IPS DF 6.9 (cell line): ENCODE measurements at regions not wholly inside any gene's neighbourhood (a gene's known extent, or its start where the extent isn't known, plus 50 kb on each side); places are given as distances from the start of the nearest gene placed in this dataset.
"Not testable (repeated sequence)": the region's sequence is repeated elsewhere in the genome, so short reads cannot be mapped to it uniquely, and the experiment has no call there.

Experiments used
- DNase-seq: peaks from one replicate; pipeline ENCODE4 v3.0.0-alpha.2; 2013; ENCODE audit warnings: low read depth, low spot score
- H3K27ac ChIP-seq: one replicate; pipeline ENCODE4 v1.5.1; 2013; ENCODE audit warnings: low read length, control low read depth
- H3K27me3 ChIP-seq: 2 replicates; pipeline ENCODE4 v1.6.1; 2013; ENCODE audit warnings: mild to moderate bottlenecking, low read length; ENCODE audit not compliant: control insufficient read depth, insufficient read depth
- H3K36me3 ChIP-seq: 2 replicates; pipeline ENCODE4 v1.6.1; 2013; ENCODE audit warnings: low read length; ENCODE audit not compliant: control insufficient read depth, insufficient read depth
- H3K4me1 ChIP-seq: 2 replicates; pipeline ENCODE4 v1.6.1; 2013; ENCODE audit warnings: low read length; ENCODE audit not compliant: control insufficient read depth, insufficient read depth
- H3K4me3 ChIP-seq: 2 replicates; pipeline ENCODE4 v1.5.1; 2013; ENCODE audit warnings: mild to moderate bottlenecking, low read length
- H3K9me3 ChIP-seq: 2 replicates; pipeline ENCODE4 v1.6.1; 2013; ENCODE audit warnings: low read length, inconsistent platforms; ENCODE audit not compliant: control insufficient read depth, insufficient read depth
- WGBS: extraction: QIAGEN DNeasy Blood & Tissue Kit; methylation state at CpG from one replicate; pipeline ENCODE4 v1.1.7; 2013; ENCODE audit warnings: mixed read lengths, missing lambda C conversion rate; ENCODE audit not compliant: insufficient read length, insufficient coverage; 5-methylcytosine and 5-hydroxymethylcytosine counted together

DNA sequence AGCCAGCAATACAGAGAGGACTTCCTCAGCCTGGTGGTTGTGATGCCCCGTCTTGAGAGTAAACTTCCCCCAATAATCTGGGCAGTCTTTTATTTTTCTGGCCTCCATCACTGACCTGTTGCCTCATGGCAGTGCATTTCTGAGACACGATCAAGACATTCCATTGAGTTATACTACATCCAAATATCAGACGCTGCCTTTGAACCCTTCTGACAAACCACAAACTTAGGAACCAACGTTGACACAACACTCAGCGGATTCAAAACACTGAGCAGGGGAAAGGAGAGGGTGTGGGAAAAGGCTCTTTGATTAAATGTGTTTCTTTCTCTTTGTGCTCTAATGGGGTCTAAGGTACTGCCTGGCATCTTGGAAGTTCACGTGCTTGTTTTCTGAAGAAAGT, 100.7 kb upstream of the TBX5 start:
- no peak overlapping the region for H3K27ac ChIP-seq
- H3K36me3 ChIP-seq: no peaks in the 10 kb centered on the region
- H3K27me3 ChIP-seq: peaks cover 7% of the 10 kb centered on the region
- no peaks in the 10 kb centered on the region for H3K4me1 ChIP-seq
- H3K4me3 ChIP-seq: no peak overlapping the region
- DNase-seq: no peak
- no peaks in the 10 kb centered on the region for H3K9me3 ChIP-seq
- WGBS: no CpG with 5 or more reads among the region's 6 CpGs

DNA sequence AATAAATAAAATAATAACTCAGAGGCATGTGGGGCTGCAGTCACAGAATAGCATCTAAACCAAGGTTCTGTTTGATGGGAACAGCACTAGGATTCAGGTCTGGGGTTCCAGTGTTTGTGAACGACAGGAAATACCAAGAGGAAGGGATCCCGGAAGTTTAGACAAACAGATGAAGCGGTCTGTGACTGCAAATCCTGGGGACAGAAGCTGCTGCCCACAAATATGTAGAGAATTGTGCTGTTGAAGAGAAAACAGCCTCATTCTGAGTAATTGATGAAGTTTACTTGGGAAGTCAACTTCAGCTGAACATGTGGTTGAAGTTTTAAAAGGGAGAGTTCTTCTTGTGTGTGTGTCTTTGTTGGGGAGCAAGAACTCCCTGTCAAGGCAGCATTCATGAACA, 98.4 kb upstream of the TBX5 start:
- Histone ChIP-seq H3K4me3 (no peak overlapping the region), H3K27ac (no peak overlapping the region), H3K9me3 (no peaks in the 10 kb centered on the region), H3K27me3 (peaks cover 10% of the 10 kb centered on the region), H3K36me3 (no peaks in the 10 kb centered on the region), H3K4me1 (no peaks in the 10 kb centered on the region)
- no CpG with 5 or more reads among the region's 3 CpGs for WGBS
- DNase-seq: no peak

DNA sequence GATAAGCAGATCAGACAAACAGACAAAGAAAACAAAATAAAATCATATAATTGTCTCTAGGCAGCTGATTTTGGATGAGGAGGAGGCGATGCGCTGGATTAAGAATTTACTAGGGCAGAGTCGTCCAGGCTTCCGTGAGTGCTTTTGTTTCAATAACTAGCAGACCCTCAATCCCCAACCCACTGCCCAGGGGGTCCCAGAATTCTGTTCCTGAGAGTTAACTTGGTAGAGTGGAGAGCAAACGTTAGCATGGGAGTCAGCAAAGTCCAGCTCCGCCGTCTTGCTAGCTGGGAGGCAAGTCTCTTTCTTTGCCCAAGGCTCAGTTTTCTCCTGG, 95.5 kb upstream of the TBX5 start:
- no peaks in the 10 kb centered on the region for H3K9me3 ChIP-seq
- H3K4me3 ChIP-seq: peak overlapping the region; percentile 0; the same call in 1 of the 2 replicates
- H3K4me1 ChIP-seq: no peaks in the 10 kb centered on the region
- WGBS: no CpG with 5 or more reads among the region's 7 CpGs
- H3K36me3 ChIP-seq: no peaks in the 10 kb centered on the region
- H3K27me3 ChIP-seq: peaks cover 10% of the 10 kb centered on the region
- no peak overlapping the region for H3K27ac ChIP-seq
- no peak for DNase-seq

DNA sequence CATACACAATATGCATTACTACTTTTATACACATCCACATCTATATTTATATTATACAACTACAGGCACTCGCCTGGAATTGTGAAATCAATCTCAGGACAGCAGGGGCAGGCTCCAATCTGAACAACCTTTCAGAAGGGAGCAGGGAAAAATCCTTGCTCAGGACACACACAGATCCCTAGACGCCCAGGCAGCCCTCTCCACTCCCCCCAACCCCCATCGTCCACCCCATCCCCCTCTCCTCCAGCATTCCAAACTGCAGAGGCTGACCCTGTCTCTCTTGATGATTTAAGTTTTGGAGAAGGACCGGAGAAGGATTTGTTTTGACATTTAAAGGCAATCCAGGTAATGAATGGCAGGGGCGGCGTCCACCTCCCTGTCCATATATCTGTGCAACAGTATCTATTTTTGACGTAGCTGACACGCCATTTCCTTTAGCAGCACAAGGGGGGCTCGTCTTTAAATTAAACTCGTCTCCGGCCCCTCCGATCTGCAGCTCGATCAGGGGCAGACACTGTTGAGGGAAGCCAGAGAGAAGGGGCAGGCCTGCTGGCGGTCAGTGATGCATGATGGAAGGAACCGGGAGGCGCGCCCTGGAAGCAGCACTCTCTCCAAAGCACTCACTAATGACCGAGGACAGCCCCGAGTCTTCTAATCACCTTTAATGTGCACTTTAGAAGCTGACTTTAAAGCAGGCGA, 95.0 kb upstream of the TBX5 start:
- DNase-seq: no peak
- peaks cover 10% of the 10 kb centered on the region for H3K27me3 ChIP-seq
- H3K9me3 ChIP-seq: no peaks in the 10 kb centered on the region
- no peak overlapping the region for H3K27ac ChIP-seq
- H3K4me3 ChIP-seq: peak overlapping the region; percentile 10; the same call in 1 of the 2 replicates
- no peaks in the 10 kb centered on the region for H3K36me3 ChIP-seq
- no CpG with 5 or more reads among the region's 20 CpGs for WGBS
- no peaks in the 10 kb centered on the region for H3K4me1 ChIP-seq

DNA sequence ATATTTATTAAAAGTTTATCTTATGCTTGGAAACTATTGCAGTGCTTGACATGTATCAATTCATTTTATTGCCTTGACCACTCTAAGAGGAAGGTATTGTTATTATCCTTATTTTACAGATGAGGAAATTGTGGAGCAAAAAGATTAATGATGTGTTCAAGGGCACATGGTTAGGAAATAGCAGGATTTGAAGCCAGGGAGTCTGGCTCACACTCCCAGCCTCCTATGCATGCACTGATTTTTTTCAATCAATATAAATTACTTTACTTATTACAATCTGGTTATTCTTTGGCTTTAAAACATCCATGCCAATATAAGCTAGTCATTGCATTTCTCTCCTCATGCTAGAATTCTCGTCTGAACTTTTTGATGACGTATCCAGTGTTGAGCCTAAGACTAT, 94.2 kb upstream of the TBX5 start:
- Histone ChIP-seq H3K27me3 (peaks cover 10% of the 10 kb centered on the region), H3K9me3 (no peaks in the 10 kb centered on the region), H3K27ac (no peak overlapping the region), H3K4me3 (no peak overlapping the region), H3K36me3 (no peaks in the 10 kb centered on the region), H3K4me1 (no peaks in the 10 kb centered on the region)
- no CpG with 5 or more reads among the region's 2 CpGs for WGBS
- DNase-seq: no peak

DNA sequence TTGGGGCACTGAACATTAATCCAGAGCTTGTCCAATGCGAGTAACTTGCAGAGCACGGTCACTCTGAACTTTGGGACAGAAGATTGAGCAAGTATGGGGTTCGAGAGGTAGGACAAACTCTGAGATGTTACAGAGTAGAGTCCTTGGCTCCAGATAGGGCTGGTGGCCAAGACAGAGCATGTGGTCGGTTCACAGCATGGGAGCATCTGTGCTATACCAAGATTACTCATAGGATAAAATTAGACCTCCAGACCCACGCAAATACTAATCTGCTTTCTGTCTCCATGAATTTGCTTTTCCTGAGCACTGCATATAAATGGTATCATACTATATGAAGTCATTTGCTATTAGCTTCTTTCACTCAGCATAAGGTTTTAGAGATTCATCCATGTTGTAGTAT, 93.4 kb upstream of the TBX5 start:
- DNase-seq: no peak
- no peak overlapping the region for H3K4me3 ChIP-seq
- no CpG with 5 or more reads among the region's 5 CpGs for WGBS

DNA sequence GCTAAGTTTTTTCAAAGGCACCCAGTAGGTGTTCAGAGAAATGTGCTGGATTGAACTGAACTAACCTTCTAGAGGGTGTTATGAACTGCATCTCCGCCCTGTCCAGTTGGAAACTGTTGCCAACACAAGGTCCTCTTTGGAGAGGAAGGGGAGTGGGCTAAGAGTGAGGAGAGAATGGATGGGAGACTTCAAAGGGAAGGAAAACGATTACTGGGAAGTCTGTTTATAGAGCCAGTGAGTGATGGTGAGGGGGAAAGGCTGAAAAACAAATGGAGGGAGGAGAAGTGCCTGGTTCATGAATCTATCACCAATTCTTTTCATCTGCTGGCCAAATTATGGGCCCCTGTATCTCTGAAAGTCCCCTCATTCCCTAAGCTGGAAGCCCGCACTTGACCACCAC, 86.0 kb upstream of the TBX5 start:
- Histone ChIP-seq H3K27me3 (no peaks in the 10 kb centered on the region; the same call in 1 of the 2 replicates), H3K4me1 (no peaks in the 10 kb centered on the region)

More for the DNA sequence above, 93.4 kb upstream of the TBX5 start:
- no peaks in the 10 kb centered on the region for H3K36me3 ChIP-seq
- H3K4me1 ChIP-seq: no peaks in the 10 kb centered on the region
- no peak overlapping the region for H3K27ac ChIP-seq
- no peaks in the 10 kb centered on the region for H3K9me3 ChIP-seq
- peaks cover 10% of the 10 kb centered on the region for H3K27me3 ChIP-seq

DNA sequence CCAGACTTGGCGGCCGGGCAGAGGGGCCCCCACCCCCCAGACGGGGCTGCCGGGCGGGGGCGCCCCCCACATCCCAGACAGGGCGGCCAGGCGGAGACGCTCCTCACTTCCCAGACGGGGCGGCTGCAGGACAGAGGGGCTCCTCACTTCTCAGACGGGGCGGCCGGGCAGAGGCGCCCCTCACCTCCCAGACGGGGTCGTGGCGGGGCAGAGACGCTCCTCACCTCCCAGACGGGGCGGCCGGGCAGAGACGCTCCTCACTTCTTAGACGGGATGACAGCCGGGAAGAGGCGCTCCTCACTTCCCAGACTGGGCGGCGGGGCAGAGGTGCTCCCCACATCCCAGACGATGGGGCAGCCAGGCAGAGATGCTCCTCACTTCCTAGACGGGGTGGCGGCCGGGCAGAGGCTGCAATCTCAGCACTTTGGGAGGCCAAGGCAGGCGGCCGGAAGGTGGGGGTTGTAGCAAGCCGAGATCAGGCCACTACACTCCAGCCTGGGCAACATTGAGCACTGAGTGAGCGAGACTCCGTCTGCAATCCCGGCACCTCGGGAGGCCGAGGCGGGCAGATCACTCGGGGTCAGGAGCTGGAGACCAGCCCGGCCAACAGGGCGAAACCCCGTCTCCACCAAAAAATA, 79.0 kb upstream of the TBX5 start:
- peaks cover 28% of the 10 kb centered on the region for H3K27me3 ChIP-seq
- H3K4me3 ChIP-seq, H3K36me3 ChIP-seq, H3K9me3 ChIP-seq, H3K27ac ChIP-seq, DNase-seq, H3K4me1 ChIP-seq: not testable (repeated sequence)
- no CpG with 5 or more reads among the region's 45 CpGs for WGBS

More for the DNA sequence above, 86.0 kb upstream of the TBX5 start:
- Histone ChIP-seq H3K9me3 (peaks cover 1% of the 10 kb centered on the region; the same call in 1 of the 2 replicates), H3K36me3 (no peaks in the 10 kb centered on the region), H3K27ac (no peak overlapping the region), H3K4me3 (no peak overlapping the region)
- DNase-seq: no peak
- WGBS: no CpG with 5 or more reads among the region's 3 CpGs

DNA sequence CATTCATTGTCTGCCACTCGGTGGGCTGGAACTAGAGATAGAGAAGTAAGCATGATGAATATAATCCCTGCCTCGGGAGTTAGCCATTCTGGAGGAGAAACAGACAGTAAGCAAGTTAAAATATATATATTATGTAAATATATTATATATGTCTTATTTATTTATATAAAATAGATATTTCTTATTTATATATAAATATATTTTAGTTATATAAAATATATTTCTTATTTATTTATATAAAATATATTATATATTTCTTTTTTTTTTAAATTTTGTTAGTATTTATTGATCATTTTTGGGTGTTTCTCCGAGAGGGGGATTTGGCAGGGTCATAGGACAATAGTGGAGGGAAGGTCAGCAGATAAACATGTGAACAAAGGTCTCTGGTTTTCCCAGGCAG, 78.1 kb upstream of the TBX5 start:
- no CpG with 5 or more reads among the region's 3 CpGs for WGBS
- Histone ChIP-seq H3K27ac (no peak overlapping the region), H3K4me1 (no peaks in the 10 kb centered on the region), H3K36me3 (no peaks in the 10 kb centered on the region), H3K4me3 (no peak overlapping the region), H3K9me3 (peaks cover 1% of the 10 kb centered on the region; the same call in 1 of the 2 replicates), H3K27me3 (peaks cover 30% of the 10 kb centered on the region)
- no peak for DNase-seq

DNA sequence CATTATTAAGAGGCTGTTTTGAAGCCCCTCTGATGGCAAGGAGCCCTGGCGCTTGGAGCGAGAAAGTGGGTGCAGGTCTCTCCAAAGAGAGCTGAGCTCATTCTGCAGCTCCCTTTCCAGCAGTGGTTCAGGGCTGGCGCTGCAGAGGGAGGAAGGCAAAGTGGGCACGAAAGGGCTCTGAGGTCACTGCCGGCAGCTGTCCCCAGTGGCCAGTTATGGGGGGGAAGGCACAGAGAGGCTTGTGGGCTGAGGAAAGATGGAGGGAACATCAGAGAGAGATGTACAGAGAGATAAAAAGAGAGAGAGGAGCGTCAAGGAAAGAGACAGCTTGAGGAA, 75.2 kb upstream of the TBX5 start:
- no peak for DNase-seq
- no CpG with 5 or more reads among the region's 6 CpGs for WGBS
- H3K36me3 ChIP-seq: no peaks in the 10 kb centered on the region
- H3K27me3 ChIP-seq: peaks cover 36% of the 10 kb centered on the region
- no peaks in the 10 kb centered on the region for H3K9me3 ChIP-seq
- H3K4me1 ChIP-seq: no peaks in the 10 kb centered on the region
- no peak overlapping the region for H3K27ac ChIP-seq
- H3K4me3 ChIP-seq: no peak overlapping the region
